Astrocyte (in vitro differentiated cells and primary cell): ENCODE measurements at regions not wholly inside any gene's neighbourhood (a gene's known extent, or its start where the extent isn't known, plus 50 kb on each side); places are given as distances from the start of the nearest gene placed in this dataset.

ENCODE experiments used
- EZH2 ChIP-seq: IDR thresholded peaks from 2 replicates; pipeline ENCODE4 v1.6.1; 2012; ENCODE audit warnings: mild to moderate bottlenecking, low read length, inconsistent platforms; ENCODE audit not compliant: insufficient read depth
- TF ChIP-seq, protein P1 (sequence below): IDR thresholded peaks from 2 replicates; pipeline ENCODE4 v1.5.1; 2011; ENCODE audit warnings: low read depth, mild to moderate bottlenecking, inconsistent platforms, low read length, moderate library complexity; ENCODE audit not compliant: insufficient read depth

DNA sequence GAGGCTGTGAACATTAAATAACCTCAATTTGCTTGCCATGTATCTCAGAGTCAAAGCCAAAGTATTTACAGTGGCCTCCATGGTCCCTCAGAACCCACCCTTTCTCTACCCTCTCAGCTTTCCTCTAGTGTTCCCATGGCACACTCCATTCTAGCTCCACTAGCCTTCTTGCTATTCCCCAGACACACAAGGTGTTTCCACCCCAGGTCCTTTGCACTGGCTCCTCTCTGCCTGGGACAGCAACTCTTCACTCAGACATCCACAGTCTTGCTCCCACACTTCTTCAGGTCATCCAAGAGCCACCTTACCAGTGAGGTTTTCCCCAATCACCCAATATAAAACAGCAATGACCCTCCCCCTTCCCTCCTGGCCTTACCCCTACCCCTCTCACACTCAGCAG lies 56.5 kb upstream of the PLEKHG1 start:
- TF ChIP-seq, protein P1, sequence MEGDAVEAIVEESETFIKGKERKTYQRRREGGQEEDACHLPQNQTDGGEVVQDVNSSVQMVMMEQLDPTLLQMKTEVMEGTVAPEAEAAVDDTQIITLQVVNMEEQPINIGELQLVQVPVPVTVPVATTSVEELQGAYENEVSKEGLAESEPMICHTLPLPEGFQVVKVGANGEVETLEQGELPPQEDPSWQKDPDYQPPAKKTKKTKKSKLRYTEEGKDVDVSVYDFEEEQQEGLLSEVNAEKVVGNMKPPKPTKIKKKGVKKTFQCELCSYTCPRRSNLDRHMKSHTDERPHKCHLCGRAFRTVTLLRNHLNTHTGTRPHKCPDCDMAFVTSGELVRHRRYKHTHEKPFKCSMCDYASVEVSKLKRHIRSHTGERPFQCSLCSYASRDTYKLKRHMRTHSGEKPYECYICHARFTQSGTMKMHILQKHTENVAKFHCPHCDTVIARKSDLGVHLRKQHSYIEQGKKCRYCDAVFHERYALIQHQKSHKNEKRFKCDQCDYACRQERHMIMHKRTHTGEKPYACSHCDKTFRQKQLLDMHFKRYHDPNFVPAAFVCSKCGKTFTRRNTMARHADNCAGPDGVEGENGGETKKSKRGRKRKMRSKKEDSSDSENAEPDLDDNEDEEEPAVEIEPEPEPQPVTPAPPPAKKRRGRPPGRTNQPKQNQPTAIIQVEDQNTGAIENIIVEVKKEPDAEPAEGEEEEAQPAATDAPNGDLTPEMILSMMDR = no peak
- TF ChIP-seq EZH2 = no peak
